ENCODE measurements at regions not wholly inside any gene's neighbourhood (a gene's known extent, or its start where the extent isn't known, plus 50 kb on each side); places are given as distances from the start of the nearest gene placed in this dataset.

- DNase-seq = peak; percentile 81 to 90 (median 85)
Observed at GRCh38 chr15:67006083-67007065, 59.0 kb upstream of the SMAD3 start.

GRCh38 chr15:67009576-67010569 is 55.5 kb upstream of the SMAD3 start:
- no peak for DNase-seq

- DNase-seq = no peak
Observed at GRCh38 chr15:67010898-67011616, 54.3 kb upstream of the SMAD3 start.

- no peak for DNase-seq
Observed at GRCh38 chr15:67011617-67012005, 53.8 kb upstream of the SMAD3 start.

GRCh38 chr15:67013696-67014095 is 51.7 kb upstream of the SMAD3 start:
- DNase-seq = peak; percentile 67 to 70 (median 70)

Data from suppressor macrophage treated with lipopolysaccharide for 1 hour (primary cell).